ENCODE measurements at regions not wholly inside any gene's neighbourhood (a gene's known extent, or its start where the extent isn't known, plus 50 kb on each side); places are given as distances from the start of the nearest gene placed in this dataset.

DNA sequence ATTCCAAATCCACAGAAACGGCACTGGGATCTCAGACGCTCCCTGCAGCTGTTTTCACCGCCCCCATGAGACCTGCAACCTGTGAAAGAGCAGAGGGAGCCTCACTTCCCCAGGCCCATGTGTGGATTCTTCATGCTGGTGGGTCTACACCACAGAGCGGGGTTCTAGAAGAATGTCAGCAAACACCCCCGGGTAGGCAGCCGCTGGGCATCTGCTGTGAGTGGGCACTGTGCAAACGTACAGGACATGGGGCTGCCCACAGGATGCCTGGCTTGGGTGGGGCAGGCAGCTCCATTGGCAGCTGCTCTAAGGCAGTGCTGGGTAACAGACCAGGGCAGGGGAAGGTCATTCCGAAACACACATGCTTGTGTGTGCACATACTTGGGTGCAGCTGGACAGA is 174.9 kb downstream of the RBFOX3 start:
- intact Hi-C loops (cut with DNase I) = no loop called here
- no peaks in the 10 kb centered on the region for H3K36me3 ChIP-seq
- H3K4me1 ChIP-seq = no peaks in the 10 kb centered on the region
- TF ChIP-seq POLR2A (IDR thresholded peaks at IDR 0.05) (no peak), CTCF (IDR thresholded peaks at IDR 0.05) (no peak)
- no peak overlapping the region for H3K4me3 ChIP-seq
- H3K27me3 ChIP-seq = peaks cover 0 to 61% (median 3%) of the 10 kb centered on the region in 9 donors
- no peaks in the 10 kb centered on the region for H3K9me3 ChIP-seq
- no peak for DNase-seq
- H3K27ac ChIP-seq = no peak overlapping the region
- no peak for ATAC-seq
- WGBS, 4 donors = 71 to 81% (median 77%) methylated on average over 7 to 8 of the region's 8 CpGs

- Histone ChIP-seq H3K4me1 (no peaks in the 10 kb centered on the region), H3K27ac (no peak overlapping the region), H3K27me3 (peaks cover 0 to 60% (median 3%) of the 10 kb centered on the region in 9 donors), H3K9me3 (no peaks in the 10 kb centered on the region), H3K4me3 (no peak overlapping the region), H3K36me3 (no peaks in the 10 kb centered on the region)
- intact Hi-C loops (cut with DNase I) = no loop called here
- DNase-seq (no peak), ATAC-seq (no peak)
- WGBS, 4 donors = 72 to 77% (median 75%) methylated on average over 5 to 6 of the region's 6 CpGs
- TF ChIP-seq POLR2A (IDR thresholded peaks at IDR 0.05) (no peak), CTCF (IDR thresholded peaks at IDR 0.05) (no peak)
Measured at GRCh38 chr17:79435296-79435695, 175.6 kb downstream of the RBFOX3 start.

GRCh38 chr17:79434215-79434614 is 176.6 kb downstream of the RBFOX3 start:
- peaks cover 0 to 61% (median 3%) of the 10 kb centered on the region in 9 donors for H3K27me3 ChIP-seq
- 85 to 92% (median 90%) methylated on average over 4 of the region's 4 CpGs for WGBS, 4 donors

DNA sequence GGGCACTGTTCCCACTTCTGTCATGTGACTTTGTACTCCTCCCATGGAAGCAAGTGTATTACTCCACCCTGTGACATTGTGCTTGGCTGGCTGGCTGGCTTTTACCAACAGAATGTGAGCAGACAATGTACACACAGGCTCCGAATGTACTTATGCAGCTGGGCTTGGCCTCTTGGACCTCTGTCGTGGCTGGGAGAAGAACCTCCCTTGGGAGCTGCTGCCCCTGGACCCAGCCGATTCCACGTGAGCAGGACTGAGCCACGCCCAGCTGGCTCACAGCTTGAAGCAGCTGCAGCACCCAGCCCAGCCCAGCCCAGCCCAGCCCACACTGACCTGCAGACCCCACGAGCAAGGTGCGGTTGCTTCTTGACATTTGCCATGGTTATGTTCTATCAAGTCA is 177.5 kb downstream of the RBFOX3 start:
- WGBS, 4 donors = 59 to 76% (median 69%) methylated on average over 7 of the region's 7 CpGs

More at GRCh38 chr17:79434215-79434614, 176.6 kb downstream of the RBFOX3 start:
- H3K9me3 ChIP-seq = no peaks in the 10 kb centered on the region
- TF ChIP-seq CTCF (IDR thresholded peaks at IDR 0.05) (no peak), POLR2A (IDR thresholded peaks at IDR 0.05) (no peak)
- H3K27ac ChIP-seq = no peak overlapping the region
- ATAC-seq (no peak), DNase-seq (no peak)
- intact Hi-C loops (cut with DNase I) = no loop called here
- no peak overlapping the region for H3K4me3 ChIP-seq
- no peaks in the 10 kb centered on the region for H3K4me1 ChIP-seq
- H3K36me3 ChIP-seq = no peaks in the 10 kb centered on the region

More for the DNA sequence above, 177.5 kb downstream of the RBFOX3 start:
- no peak for TF ChIP-seq POLR2A (IDR thresholded peaks at IDR 0.05)
- TF ChIP-seq CTCF (IDR thresholded peaks at IDR 0.05) = no peak
- no peaks in the 10 kb centered on the region for H3K36me3 ChIP-seq
- H3K4me1 ChIP-seq = no peaks in the 10 kb centered on the region
- no peak for ATAC-seq
- H3K4me3 ChIP-seq = no peak overlapping the region
- peaks cover 0 to 61% (median under 1%) of the 10 kb centered on the region in 9 donors for H3K27me3 ChIP-seq
- no peak overlapping the region for H3K27ac ChIP-seq
- no peaks in the 10 kb centered on the region for H3K9me3 ChIP-seq
- DNase-seq = no peak
- intact Hi-C loops (cut with DNase I) = no loop called here
